HPDE6-E6E7 (cell line): ENCODE measurements at regions not wholly inside any gene's neighbourhood (a gene's known extent, or its start where the extent isn't known, plus 50 kb on each side); places are given as distances from the start of the nearest gene placed in this dataset.
"Not testable (repeated sequence)": the region's sequence is repeated elsewhere in the genome, so short reads cannot be mapped to it uniquely, and the experiment has no call there.

Experiments
- DNase-seq: peaks from one replicate; pipeline ENCODE4 v3.0.0; 2011; ENCODE audit warnings: missing footprints; ENCODE audit errors: extremely low spot score

- no peak for DNase-seq
Observed at GRCh38 chr2:167793725-167794124, 453.7 kb downstream of the STK39 start.

GRCh38 chr2:167792126-167792525, 455.3 kb downstream of the STK39 start:
- no peak for DNase-seq

GRCh38 chr2:167790781-167791450, 456.5 kb downstream of the STK39 start:
- DNase-seq = no peak

DNA sequence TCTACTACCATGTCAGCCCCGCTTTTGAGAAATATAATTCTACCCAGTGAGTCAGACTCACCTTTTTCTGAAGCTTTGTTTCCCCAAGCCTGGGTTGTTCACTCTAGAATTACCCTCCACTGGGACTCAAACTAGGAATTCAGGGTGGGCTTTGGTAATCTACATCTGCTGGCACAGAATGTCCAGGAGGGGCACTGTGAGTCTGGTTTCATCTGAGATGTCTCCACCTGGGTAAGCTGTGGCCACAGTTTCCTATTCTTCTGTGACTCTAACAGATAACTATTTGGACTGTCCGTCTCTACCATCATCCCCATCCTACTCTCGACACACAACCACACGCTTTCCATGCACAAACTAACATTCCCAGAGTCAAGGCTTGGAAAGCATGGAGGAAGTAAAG, 457.2 kb downstream of the STK39 start:
- DNase-seq = no peak

DNA sequence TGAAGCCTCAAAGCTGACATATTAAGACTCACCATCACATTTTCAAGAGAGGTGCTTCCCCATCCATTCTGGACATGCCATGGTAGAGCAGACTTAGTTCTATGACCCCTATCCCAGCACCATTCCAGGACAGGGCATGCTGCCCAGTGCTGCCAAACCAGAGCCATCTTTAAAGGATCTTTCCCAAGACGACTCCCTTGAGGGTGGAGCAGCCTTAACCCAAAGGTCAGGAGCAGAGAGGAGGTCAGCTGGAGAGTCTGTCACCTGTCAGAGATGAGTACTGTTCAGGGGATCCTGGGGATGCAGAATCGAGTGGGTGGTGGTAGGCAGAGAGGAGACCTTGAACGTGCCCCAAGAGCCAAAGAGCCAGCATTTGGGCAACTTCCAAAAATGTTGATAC, 459.8 kb downstream of the STK39 start:
- DNase-seq = no peak

GRCh38 chr2:167787021-167787420, 460.4 kb downstream of the STK39 start:
- no peak for DNase-seq

- no peak for DNase-seq
Observed at GRCh38 chr2:167785606-167786216, 461.7 kb downstream of the STK39 start.

GRCh38 chr2:167784084-167784425, 463.3 kb downstream of the STK39 start:
- DNase-seq = no peak

GRCh38 chr2:167783261-167784083, 463.9 kb downstream of the STK39 start:
- no peak for DNase-seq

- DNase-seq = not testable (repeated sequence)
Observed at GRCh38 chr2:167781629-167782028, 465.8 kb downstream of the STK39 start.

DNA sequence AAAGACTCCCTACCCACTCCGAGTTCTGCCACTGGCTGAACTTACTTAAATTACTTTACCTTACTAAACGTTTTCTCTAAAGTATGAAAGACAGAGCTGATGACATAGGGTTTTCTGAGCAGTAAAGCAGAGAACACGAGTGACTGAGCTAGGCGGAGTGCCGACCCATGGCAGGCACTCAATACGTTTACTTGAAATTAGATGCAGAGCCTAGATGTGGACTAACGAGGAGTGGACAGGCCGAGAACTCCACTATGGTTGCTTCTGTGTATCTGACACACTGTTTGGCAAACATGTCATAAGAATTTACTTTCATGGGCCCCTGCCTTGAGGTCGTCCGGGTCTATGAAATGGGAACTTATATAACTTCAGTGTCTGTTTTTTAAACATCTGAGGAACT, 471.0 kb downstream of the STK39 start:
- no peak for DNase-seq

DNA sequence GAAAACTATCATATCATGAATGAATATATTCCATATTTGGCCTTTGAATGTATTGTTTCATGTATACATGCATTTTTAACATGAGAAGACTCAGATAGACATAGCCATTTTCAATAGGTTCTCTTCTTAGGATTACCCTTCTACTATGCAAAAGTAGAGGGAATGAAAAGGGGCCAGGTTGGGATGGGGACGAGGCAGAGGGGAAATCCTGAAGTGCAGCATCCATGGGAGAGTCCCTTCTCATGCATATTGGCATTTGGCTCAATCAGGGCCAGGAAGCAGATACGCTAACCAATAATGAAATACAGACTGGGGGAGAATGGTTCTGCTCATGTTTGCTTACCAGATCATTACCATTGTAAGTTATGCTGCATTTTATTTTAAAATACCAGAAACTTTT, 475.8 kb downstream of the STK39 start:
- DNase-seq = no peak

GRCh38 chr2:167769020-167769419, 478.4 kb downstream of the STK39 start:
- no peak for DNase-seq

DNA sequence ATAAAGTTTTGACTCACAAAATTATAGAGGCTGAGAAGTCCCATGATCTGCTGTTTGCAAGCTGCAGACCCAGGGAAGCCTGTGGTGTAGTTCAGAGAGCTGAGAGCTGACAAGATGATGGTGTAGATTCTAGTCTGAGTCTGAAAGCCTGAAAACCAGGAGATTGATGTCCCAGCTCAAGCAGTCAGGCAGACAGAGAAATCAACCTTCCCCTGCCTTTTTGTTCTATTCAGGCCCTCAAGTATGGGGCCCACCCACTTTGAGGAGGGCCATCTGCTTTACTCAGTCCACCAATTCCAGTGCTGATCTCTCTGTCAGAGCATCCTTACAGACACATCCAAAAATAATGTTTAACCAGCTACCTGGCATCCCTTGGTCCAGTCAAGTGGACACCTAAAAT, 479.6 kb downstream of the STK39 start:
- no peak for DNase-seq

- DNase-seq = peak; percentile 6
Observed at GRCh38 chr2:167764772-167765341, 482.5 kb downstream of the STK39 start.

- no peak for DNase-seq
Observed at GRCh38 chr2:167761465-167762136, 485.8 kb downstream of the STK39 start.

DNA sequence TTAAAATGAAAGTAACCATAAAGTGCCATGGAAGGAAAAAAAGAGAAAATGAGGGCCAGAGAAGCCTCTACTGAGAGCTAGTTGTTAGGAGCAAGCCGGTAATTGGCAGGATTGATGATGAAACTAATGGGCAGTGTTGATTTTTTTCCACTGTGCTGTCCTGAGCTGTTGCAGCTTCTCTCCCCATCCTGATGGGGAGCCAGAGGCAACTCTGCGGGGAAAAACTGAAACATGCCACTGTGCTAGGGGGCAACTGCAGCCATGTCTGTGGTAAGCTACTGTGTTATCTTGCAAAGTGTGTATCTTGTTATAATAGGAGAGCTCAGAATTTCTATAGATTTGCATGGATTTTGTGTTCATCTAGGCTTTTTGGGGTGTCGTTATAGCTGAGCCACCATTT, 487.9 kb downstream of the STK39 start:
- no peak for DNase-seq

DNA sequence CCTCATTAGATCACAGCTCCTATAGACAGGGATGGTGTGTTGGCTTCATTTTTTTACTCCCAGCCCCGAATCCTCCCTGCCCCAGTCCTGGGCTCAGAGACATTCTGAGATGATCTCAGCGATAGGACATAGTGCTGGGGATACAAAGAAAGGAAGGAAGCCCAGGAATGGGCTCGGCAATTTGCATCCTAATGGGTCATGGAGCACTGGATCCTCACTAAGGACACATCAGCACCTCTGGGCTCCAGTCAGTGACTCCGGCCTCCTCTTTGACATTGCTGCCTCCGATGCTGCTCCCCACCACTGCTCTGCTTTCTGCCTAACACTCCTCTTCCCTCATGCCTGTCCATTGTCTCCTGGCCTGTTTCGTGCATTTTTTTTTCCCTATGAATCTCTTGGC, 489.1 kb downstream of the STK39 start:
- DNase-seq = no peak

DNA sequence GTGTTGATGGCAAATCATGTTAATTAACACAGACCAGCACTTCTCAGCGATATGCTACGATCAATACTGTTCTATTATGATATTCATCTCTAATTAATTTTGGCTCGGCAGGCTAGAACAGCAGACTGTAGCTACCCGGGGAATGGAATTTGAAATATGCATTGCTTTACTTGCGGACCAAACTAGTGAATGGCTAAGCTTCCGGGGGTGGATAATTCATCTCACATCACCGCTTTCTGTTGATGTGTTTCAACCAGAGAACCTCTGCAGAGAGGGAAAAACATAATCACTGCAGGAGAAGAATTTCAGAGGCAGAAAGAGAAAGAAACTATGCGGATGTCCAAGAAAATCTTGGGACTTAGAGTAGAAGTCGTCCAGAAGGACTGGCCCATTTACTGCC, 490.9 kb downstream of the STK39 start:
- DNase-seq = no peak

GRCh38 chr2:167753142-167753541, 494.3 kb downstream of the STK39 start:
- DNase-seq = no peak

DNA sequence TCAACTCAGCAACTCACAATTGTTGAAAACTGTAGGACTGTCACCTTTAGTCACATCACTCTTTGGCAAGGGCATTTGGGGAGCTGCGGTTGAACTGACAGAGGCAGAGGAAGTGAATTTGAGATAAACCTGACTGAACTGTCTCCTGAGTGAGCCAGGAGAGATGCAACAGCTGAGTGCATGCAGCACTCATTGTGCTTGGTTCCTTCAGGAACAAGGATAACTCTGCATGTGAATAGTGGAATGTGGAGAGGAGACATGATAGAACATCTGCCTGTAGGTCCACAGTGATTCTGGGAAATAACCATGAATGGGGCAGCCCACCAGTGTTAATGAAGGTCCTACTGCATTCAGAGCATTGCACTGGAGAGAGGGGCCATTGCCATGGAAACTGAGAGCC, 494.7 kb downstream of the STK39 start:
- no peak for DNase-seq

DNA sequence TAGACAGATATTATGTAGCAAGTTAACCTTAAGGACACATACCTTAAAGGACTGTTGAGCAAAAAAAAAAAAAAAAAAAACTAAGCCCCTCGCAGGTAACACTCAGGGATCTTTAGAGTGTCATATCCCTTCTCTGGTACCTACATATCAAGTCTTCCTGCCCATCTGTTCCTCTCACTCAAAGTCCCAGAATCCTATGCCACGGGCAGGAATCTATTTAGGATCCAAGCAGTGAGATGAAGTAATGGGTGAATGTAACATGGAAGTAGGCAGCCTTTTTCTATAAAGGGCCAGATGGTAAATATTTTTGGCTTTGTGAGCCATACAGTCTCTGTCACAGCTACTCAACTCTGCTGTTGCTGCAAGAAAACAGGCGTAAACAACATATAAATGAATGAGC, 496.7 kb downstream of the STK39 start:
- DNase-seq = no peak
